ENCODE measurements at regions not wholly inside any gene's neighbourhood (a gene's known extent, or its start where the extent isn't known, plus 50 kb on each side); places are given as distances from the start of the nearest gene placed in this dataset.
A peak's percentile ranks its signal among the peaks of the same experiment; 100 is the strongest.
"Not testable (repeated sequence)": the region's sequence is repeated elsewhere in the genome, so short reads cannot be mapped to it uniquely, and the experiment has no call there.

DNA sequence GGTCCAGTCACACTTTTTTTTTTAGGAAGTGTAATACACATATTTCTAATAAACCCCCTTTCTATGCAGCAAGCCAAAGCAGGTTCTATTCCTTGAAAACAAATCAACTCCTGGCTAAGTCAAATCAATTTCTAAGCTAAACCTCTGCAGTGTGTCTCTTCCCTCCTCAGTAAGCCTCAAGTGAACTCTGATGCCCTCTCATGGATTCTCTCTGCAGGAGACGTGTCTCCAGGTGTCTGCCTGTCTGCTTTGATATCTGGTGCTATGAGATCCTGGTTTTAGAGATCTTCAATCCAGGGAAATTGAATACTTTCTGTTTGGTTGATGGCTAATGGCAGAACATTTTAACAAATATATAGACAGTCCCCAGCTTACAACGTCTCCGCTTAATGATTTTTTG lies 791.7 kb downstream of the AACS start:
- TF ChIP-seq CTCF (conservative IDR thresholded peaks at IDR 0.05; ENCODE audit: low read depth): no peak
- H3K27ac ChIP-seq: no peak overlapping the region
- CTCF ChIA-PET: interaction anchor here (0.6 kb wide), 1 partner anchor 264 kb away, joined by 3 read pairs; no protein-coding TSS in a partner anchor
- POLR2A ChIA-PET (ENCODE audit: low non-redundant PET): no interaction called here
- no peak for DNase-seq (ENCODE audit: low spot score)

DNA sequence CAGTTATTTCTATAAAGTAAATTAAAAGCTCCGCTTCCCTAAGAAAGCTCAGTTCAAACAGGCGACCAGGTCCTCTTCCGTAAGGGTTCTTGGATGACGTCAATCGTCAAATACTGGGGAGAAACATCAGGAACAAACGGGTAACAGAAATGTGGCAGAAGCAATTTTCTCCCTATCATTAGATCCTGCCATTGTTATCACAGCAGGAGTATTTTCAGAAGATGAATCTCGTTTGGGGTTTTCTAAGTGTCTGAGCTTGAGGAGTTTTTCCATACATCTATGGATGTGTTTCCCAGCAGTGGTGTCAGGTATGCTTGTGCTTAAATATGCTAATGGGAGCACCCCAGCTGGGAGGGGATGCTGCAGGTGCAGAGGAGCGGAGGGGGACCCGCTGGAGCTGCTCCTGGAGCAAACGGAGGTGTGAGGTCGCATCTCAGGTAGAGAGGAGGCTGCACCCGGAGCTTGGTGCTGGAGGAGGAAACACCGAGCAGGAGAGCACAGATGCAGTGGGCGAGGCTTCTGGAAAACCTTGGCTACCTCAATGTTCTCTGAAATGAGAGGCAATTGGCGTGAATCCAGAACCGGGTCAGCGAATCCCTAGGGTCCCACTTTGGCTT lies 795.5 kb downstream of the AACS start:
- CTCF ChIA-PET: interaction anchor here (0.5 kb wide), 1 partner anchor 144 kb away, joined by 4 read pairs; no protein-coding TSS in a partner anchor
- POLR2A ChIA-PET (ENCODE audit: low non-redundant PET): no interaction called here
- TF ChIP-seq CTCF (conservative IDR thresholded peaks at IDR 0.05; ENCODE audit: low read depth): no peak
- no peak overlapping the region for H3K27ac ChIP-seq
- no peak for DNase-seq (ENCODE audit: low spot score)

- ChIA-PET POLR2A (ENCODE audit: low non-redundant PET) (no interaction called here), CTCF (no interaction called here)
- DNase-seq (ENCODE audit: low spot score): peak; percentile 18
- TF ChIP-seq CTCF (conservative IDR thresholded peaks at IDR 0.05; ENCODE audit: low read depth): no peak
- H3K27ac ChIP-seq: no peak overlapping the region
Measured at GRCh38 chr12:125861299-125862281, 796.4 kb downstream of the AACS start.

GRCh38 chr12:125865236-125865635 lies 800.0 kb downstream of the AACS start:
- POLR2A ChIA-PET (ENCODE audit: low non-redundant PET); CTCF ChIA-PET; DNase-seq (ENCODE audit: low spot score); H3K27ac ChIP-seq: not testable (repeated sequence)

GRCh38 chr12:125871811-125872594 lies 806.8 kb downstream of the AACS start:
- POLR2A ChIA-PET (ENCODE audit: low non-redundant PET): no interaction called here
- H3K27ac ChIP-seq: no peak overlapping the region
- no peak for TF ChIP-seq CTCF (conservative IDR thresholded peaks at IDR 0.05; ENCODE audit: low read depth)
- CTCF ChIA-PET: no interaction called here
- DNase-seq (ENCODE audit: low spot score): no peak

- POLR2A ChIA-PET (ENCODE audit: low non-redundant PET): no interaction called here
- no peak overlapping the region for H3K27ac ChIP-seq
Measured at GRCh38 chr12:125873016-125873415, 807.8 kb downstream of the AACS start.

More at GRCh38 chr12:125873016-125873415, 807.8 kb downstream of the AACS start:
- DNase-seq (ENCODE audit: low spot score): no peak
- no peak for TF ChIP-seq CTCF (conservative IDR thresholded peaks at IDR 0.05; ENCODE audit: low read depth)
- CTCF ChIA-PET: no interaction called here

Data from RWPE1 (cell line).